Fibroblast of mammary gland (primary cell): ENCODE measurements at regions not wholly inside any gene's neighbourhood (a gene's known extent, or its start where the extent isn't known, plus 50 kb on each side); places are given as distances from the start of the nearest gene placed in this dataset.

Experiments used
- DNase-seq: peaks from one replicate; pipeline ENCODE4 v3.0.0-alpha.2; 2010; ENCODE audit warnings: low read depth
- H3K4me3 ChIP-seq: 2 replicates; pipeline ENCODE4 v1.5.1; 2011; ENCODE audit warnings: low read depth, mild to moderate bottlenecking, low read length, moderate library complexity; ENCODE audit not compliant: control insufficient read depth
- CTCF ChIP-seq: conservative IDR thresholded peaks from 2 replicates; pipeline ENCODE4 v1.5.1; 2011; ENCODE audit warnings: low read depth, low read length, inconsistent platforms; ENCODE audit not compliant: control insufficient read depth, insufficient read depth

- no peak for TF ChIP-seq CTCF
- H3K4me3 ChIP-seq, result no peak overlapping the region
- no peak for DNase-seq
Observed at GRCh38 chr10:42883993-42884983, 101.7 kb downstream of the BMS1 start.

GRCh38 chr10:42885491-42886270, 103.1 kb downstream of the BMS1 start:
- no peak overlapping the region for H3K4me3 ChIP-seq
- DNase-seq, result no peak
- TF ChIP-seq CTCF, result no peak

GRCh38 chr10:42887734-42888503, 105.3 kb downstream of the BMS1 start:
- no peak for DNase-seq
- TF ChIP-seq CTCF, result no peak

GRCh38 chr10:42888504-42889095, 106.0 kb downstream of the BMS1 start:
- no peak for DNase-seq
- no peak for TF ChIP-seq CTCF
- no peak overlapping the region for H3K4me3 ChIP-seq

More at GRCh38 chr10:42887734-42888503, 105.3 kb downstream of the BMS1 start:
- no peak overlapping the region for H3K4me3 ChIP-seq

GRCh38 chr10:42896735-42897134, 114.1 kb downstream of the BMS1 start:
- no peak for DNase-seq
- no peak for TF ChIP-seq CTCF

More at GRCh38 chr10:42896735-42897134, 114.1 kb downstream of the BMS1 start:
- no peak overlapping the region for H3K4me3 ChIP-seq
